Prostate gland (tissue), 2 donors: ENCODE measurements at regions not wholly inside any gene's neighbourhood (a gene's known extent, or its start where the extent isn't known, plus 50 kb on each side); places are given as distances from the start of the nearest gene placed in this dataset.

ENCODE experiments used
- CTCF ChIP-seq, 4 experiments: fragments of 200-600 bp in 2 of 4; fragments of 450-650 bp in 2 of 4; sonication (generic) in 2 of 4; IDR thresholded peaks; 1 replicate in 3 of 4; 2 replicates in 1 of 4; pipeline ENCODE4 v1.5.1; 2016 to 2019; ENCODE audit warnings: antibody characterized with exemption in 4 of 4, mild to moderate bottlenecking in 2 of 4, moderate library complexity in 2 of 4
- POLR2AphosphoS5 ChIP-seq: sonication (generic); formaldehyde crosslinking; IDR thresholded peaks from one replicate; pipeline ENCODE4 v1.6.1; 2017; ENCODE audit warnings: antibody characterized with exemption

- TF ChIP-seq CTCF (IDR thresholded peaks at IDR 0.05) (no peak), POLR2AphosphoS5 (no peak)
Observed at GRCh38 chr3:18810306-18810661, 338.0 kb upstream of the KCNH8 start.
